ENCODE measurements at regions not wholly inside any gene's neighbourhood (a gene's known extent, or its start where the extent isn't known, plus 50 kb on each side); places are given as distances from the start of the nearest gene placed in this dataset.
"Not testable (repeated sequence)": the region's sequence is repeated elsewhere in the genome, so short reads cannot be mapped to it uniquely, and the experiment has no call there.

- DNase-seq (ENCODE audit: low read depth) = no peak
- no peak overlapping the region for H3K4me3 ChIP-seq (ENCODE audit: low read depth, low read length)
- no peak for TF ChIP-seq CTCF (IDR thresholded peaks at IDR 0.05; ENCODE audit: control insufficient read depth, extremely low read depth, insufficient read depth)
Measured at GRCh38 chr15:60280259-60280658, 117.5 kb downstream of the ANXA2 start.

GRCh38 chr15:60283936-60284335 is 113.8 kb downstream of the ANXA2 start:
- no peak for DNase-seq (ENCODE audit: low read depth)
- TF ChIP-seq CTCF (IDR thresholded peaks at IDR 0.05; ENCODE audit: control insufficient read depth, extremely low read depth, insufficient read depth) = no peak
- H3K4me3 ChIP-seq (ENCODE audit: low read depth, low read length) = no peak overlapping the region

- DNase-seq (ENCODE audit: low read depth); H3K4me3 ChIP-seq (ENCODE audit: low read depth, low read length): not testable (repeated sequence)
Measured at GRCh38 chr15:60295901-60296300, 101.9 kb downstream of the ANXA2 start.

GRCh38 chr15:60297047-60297446 is 100.7 kb downstream of the ANXA2 start:
- no peak for DNase-seq (ENCODE audit: low read depth)
- H3K4me3 ChIP-seq (ENCODE audit: low read depth, low read length) = no peak overlapping the region
- no peak for TF ChIP-seq CTCF (IDR thresholded peaks at IDR 0.05; ENCODE audit: control insufficient read depth, extremely low read depth, insufficient read depth)

Data from LNCaP clone FGC (cell line).